CD1c-positive myeloid dendritic cell (primary cell): ENCODE measurements at regions not wholly inside any gene's neighbourhood (a gene's known extent, or its start where the extent isn't known, plus 50 kb on each side); places are given as distances from the start of the nearest gene placed in this dataset.

ENCODE experiments used
- DNase-seq: peaks from one replicate; pipeline ENCODE4 v3.0.0-alpha.2; 2016; ENCODE audit errors: extremely low spot score

DNA sequence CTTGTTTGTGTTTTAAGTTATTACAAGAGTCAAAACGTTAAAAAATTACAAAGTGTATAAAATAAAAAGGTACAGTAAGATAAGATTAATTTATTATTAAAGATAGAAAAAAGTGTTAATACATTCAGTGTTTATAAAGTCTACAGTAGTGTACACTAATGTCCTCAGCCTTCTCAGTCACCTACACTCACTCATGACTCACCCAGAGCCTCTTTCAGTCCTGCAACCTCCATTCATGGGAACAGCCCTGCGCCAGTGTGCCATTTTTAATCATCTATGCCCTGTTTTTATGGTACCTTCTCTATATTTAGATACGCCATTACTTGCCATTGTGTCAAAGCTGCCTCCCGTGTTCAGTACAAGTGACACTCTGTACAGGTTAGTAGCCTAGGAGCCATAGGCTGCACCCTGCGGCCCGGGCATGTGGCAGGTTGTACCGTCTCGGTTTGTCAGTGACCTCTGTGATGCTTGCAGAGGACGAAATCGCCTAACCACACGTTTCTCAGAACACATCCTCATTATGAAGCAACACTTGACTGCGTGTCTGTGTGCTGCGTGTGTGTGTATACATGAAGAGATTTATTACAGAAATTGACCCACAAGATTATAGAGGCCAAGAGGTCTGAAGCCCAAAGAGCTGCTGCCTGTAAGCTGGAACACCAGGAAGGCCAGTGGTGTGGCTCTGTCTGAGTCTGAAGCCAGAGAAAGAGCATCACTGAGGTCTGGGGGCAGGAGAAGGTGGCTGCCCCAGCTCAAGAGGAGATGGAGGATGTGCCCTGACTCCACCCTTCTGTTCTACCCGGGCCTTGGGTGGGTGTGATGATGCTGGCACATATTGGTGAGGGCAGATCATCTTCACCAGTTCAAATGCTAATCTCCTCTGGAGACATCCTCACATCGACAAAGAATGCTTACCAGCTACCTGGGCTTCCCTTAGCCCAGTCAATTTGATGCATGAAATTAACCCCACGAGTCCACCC, 116.6 kb upstream of the C14orf180 start:
- DNase-seq, result no peak

DNA sequence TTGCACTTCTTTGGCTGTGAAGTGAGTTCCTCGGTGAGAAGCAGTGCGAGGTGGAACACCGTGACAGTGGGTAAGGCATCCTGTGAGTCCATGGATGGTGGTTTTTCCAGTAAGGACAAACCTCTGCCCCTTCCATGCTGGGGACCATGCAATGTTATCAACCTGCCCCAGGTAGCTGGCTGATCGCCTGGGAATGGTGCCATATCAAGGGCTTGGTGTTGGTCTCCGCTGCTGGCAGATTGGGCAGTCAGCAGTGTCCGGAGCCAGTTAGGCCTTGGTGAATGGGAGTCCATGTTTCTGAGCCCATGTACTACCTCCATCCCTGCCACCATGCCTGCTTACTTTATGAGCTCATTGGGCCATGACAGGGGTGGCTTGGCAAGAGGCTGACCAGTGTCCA, 114.7 kb upstream of the C14orf180 start:
- no peak for DNase-seq

DNA sequence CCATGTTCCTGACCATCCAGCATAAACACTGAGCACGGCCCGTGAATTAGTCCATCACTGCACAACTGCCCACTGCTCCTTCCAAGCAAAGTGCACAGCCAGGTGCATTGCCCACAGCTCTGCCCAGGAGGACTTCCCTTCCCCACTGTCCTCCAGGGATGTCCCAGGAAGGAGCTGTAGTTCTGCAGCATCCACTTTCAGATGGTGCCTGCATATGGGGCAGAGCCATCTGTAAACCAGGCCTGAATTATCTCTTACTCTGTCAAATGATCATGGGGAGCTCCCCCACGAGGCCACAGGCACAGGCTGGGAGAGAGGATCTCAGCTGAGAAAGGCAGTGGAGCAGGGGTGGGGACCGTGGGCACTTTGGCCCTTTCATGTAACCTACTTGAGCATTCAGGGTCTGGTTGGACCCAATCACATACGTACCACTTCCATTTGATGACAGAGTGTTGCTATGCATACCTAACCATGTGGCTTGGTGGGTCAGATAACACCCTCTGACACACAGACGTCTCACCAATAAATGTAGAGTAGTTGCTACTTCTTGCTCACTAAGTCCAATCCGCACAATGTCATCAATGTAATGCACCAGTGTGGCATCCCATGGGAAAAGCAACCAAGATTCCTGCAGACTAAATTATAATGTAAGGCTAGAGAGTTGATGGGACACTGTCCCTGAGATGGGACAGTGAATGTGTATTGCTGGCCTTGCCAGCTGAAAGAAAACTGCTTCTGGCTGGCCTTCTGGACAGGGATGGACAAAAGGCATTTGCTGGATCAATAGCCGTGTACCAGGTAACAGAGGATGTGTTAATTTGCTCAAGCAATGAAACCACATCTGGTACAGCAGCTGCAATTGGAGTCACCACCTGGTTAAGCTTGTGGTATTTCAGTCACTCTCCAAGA, 113.8 kb upstream of the C14orf180 start:
- DNase-seq, result no peak

- DNase-seq, result no peak
These were observed 112.3 kb upstream of the C14orf180 start for GRCh38 chr14:104467236-104467635.

DNA sequence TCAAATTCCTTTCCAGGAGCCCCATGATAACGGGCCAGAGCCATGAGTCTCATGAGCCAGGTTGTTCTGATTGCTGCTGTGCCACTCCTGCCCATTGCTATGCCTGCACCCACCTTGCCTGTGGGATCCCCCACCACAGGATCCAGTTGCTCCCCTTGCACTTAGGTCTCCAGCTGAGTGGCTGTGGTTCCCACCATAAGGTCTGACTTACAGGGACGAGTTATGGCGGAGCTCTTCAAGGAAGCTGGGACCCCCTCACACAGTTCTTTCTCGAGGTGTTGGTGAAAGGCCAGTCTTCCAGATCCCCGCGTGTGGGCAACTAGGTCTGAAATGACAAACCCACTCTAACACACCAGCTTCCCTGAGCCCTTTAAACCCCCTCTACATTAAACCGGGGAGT, 111.9 kb upstream of the C14orf180 start:
- DNase-seq, result no peak

DNA sequence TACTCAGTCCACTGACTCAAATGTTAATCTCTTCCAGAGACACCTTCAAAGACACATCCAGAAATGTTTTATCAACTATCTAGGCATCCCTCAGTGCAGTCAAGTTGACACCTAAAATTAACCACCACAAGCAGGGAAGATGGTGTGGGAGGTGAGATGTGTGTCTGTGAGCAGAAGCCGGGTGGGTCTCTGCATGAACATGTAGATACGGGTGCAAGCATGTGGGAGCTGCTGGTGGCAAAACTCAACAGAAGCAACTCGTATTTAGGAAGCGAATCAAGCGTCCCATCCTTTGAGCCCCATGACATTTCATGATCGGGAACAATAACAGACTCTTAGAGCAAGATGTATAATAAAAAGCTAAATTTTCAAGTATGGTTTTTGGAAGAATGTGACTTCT, 110.0 kb upstream of the C14orf180 start:
- no peak for DNase-seq

- no peak for DNase-seq
These were observed 109.0 kb upstream of the C14orf180 start for GRCh38 chr14:104470588-104470987.

GRCh38 chr14:104471114-104471513, 108.5 kb upstream of the C14orf180 start:
- no peak for DNase-seq

GRCh38 chr14:104472073-104472472, 107.5 kb upstream of the C14orf180 start:
- DNase-seq, result no peak

DNA sequence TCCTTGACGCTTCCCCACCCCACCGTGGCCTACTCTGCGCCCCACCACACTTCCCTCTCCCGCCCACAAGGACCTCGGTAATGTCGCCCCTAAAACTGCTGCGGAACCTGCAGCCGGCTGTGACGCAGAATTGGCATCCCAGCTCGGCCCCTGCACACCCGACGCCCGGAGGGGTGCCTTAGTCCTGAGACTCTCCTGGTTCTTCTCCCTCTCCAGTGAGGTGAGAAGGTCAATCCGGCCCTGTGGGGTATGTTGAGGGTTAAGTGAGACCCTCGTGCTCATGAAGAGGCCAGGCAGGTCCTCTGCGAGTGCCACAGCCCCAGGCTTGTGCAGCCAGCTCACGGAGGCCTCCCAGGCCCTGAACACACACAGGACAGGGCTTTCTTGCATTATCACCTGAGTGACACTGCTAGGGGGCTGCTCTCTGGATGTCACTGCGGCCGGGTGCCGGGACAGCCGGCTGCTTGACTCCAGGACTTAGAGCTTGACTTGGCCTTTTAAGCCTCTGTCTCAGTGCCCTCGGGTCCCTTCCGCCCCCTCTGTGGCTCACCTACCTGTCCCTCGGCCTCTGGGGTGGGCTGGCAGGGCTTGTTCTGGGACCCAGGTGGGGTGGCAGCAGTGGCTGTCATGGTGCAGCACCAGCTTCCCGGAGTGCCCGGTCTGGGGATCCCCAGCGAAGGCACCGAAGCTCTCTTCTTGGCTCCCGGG, 106.9 kb upstream of the C14orf180 start:
- no peak for DNase-seq

DNA sequence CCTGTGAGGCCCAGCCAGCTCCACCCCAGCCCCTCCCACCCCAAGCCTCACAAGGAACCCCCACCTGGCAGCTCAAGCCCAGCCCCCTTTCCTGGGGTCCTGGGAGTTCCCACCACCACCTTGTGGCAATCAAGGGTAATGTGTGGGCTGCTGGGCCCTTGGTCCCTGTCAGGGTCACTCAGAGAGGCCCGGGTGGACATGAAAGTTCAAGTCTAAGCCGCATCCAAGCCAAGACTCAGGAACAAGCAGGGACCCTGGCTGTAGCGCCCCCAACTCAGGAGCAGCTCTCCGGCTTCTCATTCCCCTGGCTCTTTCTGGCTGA, 106.4 kb upstream of the C14orf180 start:
- DNase-seq, result no peak

DNA sequence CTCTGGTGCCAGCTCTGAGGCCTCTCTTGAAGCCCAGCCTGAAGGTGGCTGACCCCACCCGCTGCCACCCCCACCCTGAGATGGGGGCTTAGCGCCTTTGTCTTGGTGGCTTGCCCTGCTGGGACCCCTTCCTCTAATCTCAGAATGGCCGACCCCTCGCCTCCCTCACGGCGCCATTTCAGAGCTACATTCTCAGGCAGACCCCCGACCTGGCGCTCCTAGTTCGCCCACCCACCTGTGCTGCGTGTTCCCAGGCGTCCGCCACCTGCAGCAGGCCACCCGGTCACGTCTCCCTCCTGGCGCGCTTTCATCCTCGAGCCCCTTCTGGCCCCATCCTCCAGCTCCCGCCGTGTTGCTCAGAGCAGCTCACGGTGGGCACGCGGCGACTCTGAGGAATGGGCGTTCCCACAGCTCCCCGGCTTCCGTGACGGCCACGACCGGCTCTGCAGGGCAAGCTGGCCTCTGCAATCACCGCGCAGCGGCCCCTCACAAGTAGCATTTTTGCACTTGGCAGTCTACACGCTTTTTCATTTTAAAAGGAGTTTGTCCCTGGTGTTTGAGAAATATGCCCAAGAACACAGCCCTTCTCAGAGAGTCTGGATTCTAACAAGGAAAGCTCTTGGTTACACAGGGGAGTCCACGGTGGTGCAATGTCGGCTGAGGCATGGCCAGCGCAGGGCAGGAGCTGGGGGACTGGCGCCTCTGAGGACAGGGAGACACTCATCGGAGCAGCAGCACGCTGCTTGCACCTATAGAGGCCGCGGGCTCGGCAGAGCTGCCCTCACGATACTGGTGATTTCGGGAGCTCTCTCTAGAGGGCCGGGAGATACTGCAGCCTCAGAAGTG, 105.7 kb upstream of the C14orf180 start:
- DNase-seq, result no peak

DNA sequence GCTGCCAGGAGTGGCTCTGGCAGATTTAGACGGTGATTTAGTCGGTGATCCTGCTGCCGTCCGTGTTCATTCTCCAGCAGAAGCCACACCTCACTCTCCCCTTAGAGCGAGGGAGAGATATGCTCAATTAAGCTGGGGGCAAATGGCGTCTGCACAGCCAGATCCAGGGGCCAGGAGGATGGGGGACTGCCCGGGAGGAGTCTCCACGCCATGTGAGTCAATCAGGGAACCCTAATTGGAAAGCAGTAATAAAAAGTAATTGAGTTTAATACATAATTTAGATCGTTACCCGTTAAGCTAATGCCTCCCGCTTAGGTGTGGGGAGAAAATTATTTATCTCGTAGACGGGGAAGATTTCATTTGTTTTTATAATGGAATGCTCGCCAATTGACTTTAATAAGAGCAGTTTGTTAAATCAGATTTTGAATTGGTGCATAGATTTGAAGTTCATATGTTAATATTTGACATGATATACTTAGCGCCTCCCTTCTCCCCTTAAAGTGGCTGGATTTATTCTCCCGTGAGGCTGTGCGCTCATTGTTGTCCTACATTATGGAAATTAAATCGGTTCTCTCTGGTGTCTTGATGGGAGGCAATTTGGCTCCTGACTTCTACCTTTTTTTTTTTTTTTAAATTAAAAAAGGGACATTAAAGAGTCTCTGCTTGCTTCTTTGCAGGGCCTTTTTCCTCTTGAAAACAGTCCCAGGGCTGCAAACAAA, 104.9 kb upstream of the C14orf180 start:
- no peak for DNase-seq

- DNase-seq, result no peak
These were observed 104.3 kb upstream of the C14orf180 start for GRCh38 chr14:104475256-104475655.

- DNase-seq, result no peak
These were observed 103.8 kb upstream of the C14orf180 start for GRCh38 chr14:104475802-104476201.

DNA sequence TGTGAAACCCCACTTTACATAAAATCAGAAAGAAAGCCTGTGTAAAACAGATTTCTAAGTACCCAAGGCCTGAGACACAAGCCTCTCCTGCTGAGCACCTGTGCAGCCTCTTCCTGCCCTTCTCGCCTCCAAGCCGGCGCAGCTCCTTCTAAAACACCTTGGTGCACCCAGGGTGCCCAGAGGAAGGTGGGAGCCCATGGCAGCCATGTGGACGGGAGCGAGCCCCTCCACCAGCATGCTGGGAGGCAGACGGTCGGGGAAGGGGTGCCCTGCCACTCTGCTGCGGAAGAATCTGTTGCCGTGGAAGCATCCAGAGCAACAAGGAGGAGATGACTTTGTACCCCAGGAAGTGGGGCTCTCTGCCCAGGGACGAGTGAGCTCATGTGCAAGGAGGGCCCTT, 103.1 kb upstream of the C14orf180 start:
- no peak for DNase-seq

GRCh38 chr14:104477117-104477623, 102.4 kb upstream of the C14orf180 start:
- DNase-seq, result no peak

GRCh38 chr14:104477666-104478380, 101.7 kb upstream of the C14orf180 start:
- DNase-seq, result no peak

DNA sequence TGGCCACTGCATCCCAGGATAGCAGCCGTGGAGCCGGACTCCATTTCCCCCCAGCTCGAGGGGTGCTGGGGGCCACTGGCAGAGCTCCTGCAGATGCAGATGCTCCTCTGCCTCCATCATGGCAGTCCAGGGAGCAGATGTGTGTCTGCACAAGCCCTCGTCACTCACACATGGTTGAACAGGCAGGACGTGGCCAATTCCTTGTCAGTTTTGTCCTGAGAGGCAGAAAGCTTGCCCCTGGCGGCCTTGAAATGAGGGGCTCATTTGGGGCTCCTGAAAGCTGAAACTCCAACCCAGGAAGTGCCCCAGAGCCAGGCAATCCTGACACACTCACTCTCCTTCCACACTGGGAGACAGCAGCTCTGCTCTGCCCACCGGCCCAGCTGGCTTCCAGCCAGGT, 100.9 kb upstream of the C14orf180 start:
- no peak for DNase-seq

DNA sequence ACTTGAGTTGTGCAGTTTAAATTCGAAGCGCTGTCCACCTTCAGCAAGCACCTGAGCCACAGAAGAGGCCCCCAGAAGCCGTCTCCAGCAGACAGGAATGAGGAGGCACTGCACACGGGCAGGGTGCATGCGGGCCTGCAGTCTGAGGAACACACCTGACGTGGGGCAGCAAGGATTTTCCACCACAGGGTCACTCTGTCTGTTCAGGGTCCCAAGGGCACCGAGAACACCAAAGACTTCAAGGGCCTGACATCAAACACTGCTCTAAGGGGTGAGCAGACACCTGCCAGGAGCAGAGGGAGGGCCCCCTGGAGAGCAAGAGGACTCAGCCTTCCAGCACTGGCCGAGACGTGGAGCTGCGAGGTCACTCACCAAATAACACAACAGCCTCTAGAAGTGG, 99.7 kb upstream of the C14orf180 start:
- no peak for DNase-seq
